H9 (cell line): ENCODE measurements at regions not wholly inside any gene's neighbourhood (a gene's known extent, or its start where the extent isn't known, plus 50 kb on each side); places are given as distances from the start of the nearest gene placed in this dataset.

Source experiments
- DNase-seq: peaks from one replicate; pipeline ENCODE4 v3.0.0-alpha.2; 2017
- H2AFZ ChIP-seq: one replicate; pipeline ENCODE4 v1.6.1; 2013; ENCODE audit warnings: mild to moderate bottlenecking, low read length, control low read depth, moderate library complexity
- H2AK5ac ChIP-seq: 2 replicates; pipeline ENCODE4 v1.6.1; 2013; ENCODE audit warnings: low read length, control low read depth, mixed read lengths; ENCODE audit not compliant: insufficient read length
- H2BK120ac ChIP-seq: one replicate; pipeline ENCODE4 v1.6.1; 2013; ENCODE audit warnings: low read depth, mild to moderate bottlenecking, low read length, control low read depth, inconsistent platforms; ENCODE audit not compliant: poor library complexity, severe bottlenecking
- H2BK12ac ChIP-seq: 2 replicates; pipeline ENCODE4 v1.6.1; 2013; ENCODE audit warnings: low read length, control low read depth, mixed read lengths, low read depth; ENCODE audit not compliant: insufficient read length
- H2BK15ac ChIP-seq: 2 replicates; pipeline ENCODE4 v1.6.1; 2013; ENCODE audit warnings: low read depth, low read length, control low read depth
- H2BK20ac ChIP-seq: one replicate; pipeline ENCODE4 v1.6.1; 2013; ENCODE audit warnings: low read depth, mild to moderate bottlenecking, low read length, control low read depth, inconsistent platforms; ENCODE audit not compliant: poor library complexity, severe bottlenecking
- H2BK5ac ChIP-seq: 2 replicates; pipeline ENCODE4 v1.6.1; 2013; ENCODE audit warnings: low read length, control low read depth, mixed read lengths; ENCODE audit not compliant: insufficient read length
- H3K14ac ChIP-seq: 2 replicates; pipeline ENCODE4 v1.6.1; 2013; ENCODE audit warnings: low read length, control low read depth; ENCODE audit not compliant: insufficient read depth
- H3K18ac ChIP-seq: 2 replicates; pipeline ENCODE4 v1.6.1; 2013; ENCODE audit warnings: low read depth, mild to moderate bottlenecking, mixed read lengths, low read length, control low read depth; ENCODE audit not compliant: insufficient read length
- H3K23ac ChIP-seq: 2 replicates; pipeline ENCODE4 v1.6.1; 2013; ENCODE audit warnings: low read length, control low read depth, mixed read lengths, low read depth; ENCODE audit not compliant: insufficient read length
- H3K23me2 ChIP-seq: 2 replicates; pipeline ENCODE4 v1.6.1; 2013; ENCODE audit warnings: low read depth, mild to moderate bottlenecking, mixed read lengths, low read length, control low read depth; ENCODE audit not compliant: insufficient read length, poor library complexity, severe bottlenecking
- H3K27ac ChIP-seq: 2 replicates; pipeline ENCODE4 v1.5.1; 2013; ENCODE audit warnings: low read length, control low read depth, mixed read lengths, low read depth; ENCODE audit not compliant: insufficient read length
- H3K27me3 ChIP-seq: 2 replicates; pipeline ENCODE4 v1.6.1; 2013; ENCODE audit warnings: low read length, control low read depth, inconsistent platforms; ENCODE audit not compliant: insufficient read depth
- H3K4ac ChIP-seq: 2 replicates; pipeline ENCODE4 v1.6.1; 2013; ENCODE audit warnings: low read depth, mild to moderate bottlenecking, control low read depth, inconsistent platforms, low read length, moderate library complexity
- H3K4me1 ChIP-seq: 2 replicates; pipeline ENCODE4 v1.6.1; 2013; ENCODE audit warnings: low read length, control low read depth, inconsistent platforms; ENCODE audit not compliant: insufficient read depth
- H3K4me2 ChIP-seq: 2 replicates; pipeline ENCODE4 v1.6.1; 2013; ENCODE audit warnings: low read length, control low read depth, mixed read lengths; ENCODE audit not compliant: insufficient read length, insufficient read depth
- H3K56ac ChIP-seq: 2 replicates; pipeline ENCODE4 v1.6.1; 2013; ENCODE audit warnings: low read depth, mild to moderate bottlenecking, mixed read lengths, low read length, control low read depth; ENCODE audit not compliant: insufficient read length
- H3K79me1 ChIP-seq: 2 replicates; pipeline ENCODE4 v1.6.1; 2013; ENCODE audit warnings: low read depth, mild to moderate bottlenecking, moderate library complexity, low read length, control low read depth, inconsistent platforms; ENCODE audit not compliant: insufficient read depth, poor library complexity, severe bottlenecking
- H3K79me2 ChIP-seq: 2 replicates; pipeline ENCODE4 v1.6.1; 2013; ENCODE audit warnings: low read length, control low read depth, inconsistent platforms; ENCODE audit not compliant: insufficient read depth
- H3K9ac ChIP-seq: 2 replicates; pipeline ENCODE4 v1.6.1; 2013; ENCODE audit warnings: low read length, control low read depth, mixed read lengths; ENCODE audit not compliant: insufficient read length; ENCODE audit errors: extremely low read depth
- H3K9me3 ChIP-seq: one replicate; pipeline ENCODE4 v1.6.1; 2013; ENCODE audit warnings: low read depth, low read length, inconsistent platforms; ENCODE audit not compliant: control insufficient read depth
- H3T11ph ChIP-seq: one replicate; pipeline ENCODE4 v1.6.1; 2013; ENCODE audit warnings: mild to moderate bottlenecking, low read length, control low read depth, inconsistent platforms
- H4K20me1 ChIP-seq: one replicate; pipeline ENCODE4 v1.6.1; 2013; ENCODE audit not compliant: control insufficient read depth, insufficient read length, insufficient read depth
- H4K5ac ChIP-seq: 2 replicates; pipeline ENCODE4 v1.6.1; 2013; ENCODE audit warnings: low read depth, mild to moderate bottlenecking, mixed read lengths, low read length, control low read depth; ENCODE audit not compliant: insufficient read length
- H4K8ac ChIP-seq: replicated peaks from 2 replicates; pipeline ENCODE4 v1.6.1; 2013; ENCODE audit warnings: low read length, control low read depth, mixed read lengths, low read depth; ENCODE audit not compliant: insufficient read length
- H4K91ac ChIP-seq: 2 replicates; pipeline ENCODE4 v1.6.1; 2013; ENCODE audit warnings: low read depth, mild to moderate bottlenecking, moderate library complexity, mixed read lengths, low read length, control low read depth; ENCODE audit not compliant: insufficient read length
- H3K27ac Mint-ChIP-seq, 3 experiments: 2 replicates in 2 of 3; 3 replicates in 1 of 3; pipeline ENCODE4 v1.8.0; 2020 to 2021; ENCODE audit warnings: mixed read lengths in 3 of 3, mild to moderate bottlenecking in 1 of 3, moderate library complexity in 1 of 3
- H3K27me3 Mint-ChIP-seq: 2 replicates; pipeline ENCODE4 v1.8.0; 2021; ENCODE audit warnings: low read depth, mild to moderate bottlenecking, moderate library complexity, mixed read lengths
- H3K36me3 Mint-ChIP-seq, 3 experiments: 2 replicates in 2 of 3; 3 replicates in 1 of 3; pipeline ENCODE4 v1.8.0; 2020 to 2021; ENCODE audit warnings: low read depth in 3 of 3, mixed read lengths in 3 of 3; ENCODE audit not compliant: insufficient read depth in 1 of 3
- H3K4me1 Mint-ChIP-seq, 2 experiments: 2 replicates each; pipeline ENCODE4 v1.8.0; 2020; ENCODE audit warnings: mixed read lengths in 2 of 2
- H3K4me3 Mint-ChIP-seq, 2 experiments: 2 replicates in 1 of 2; 3 replicates in 1 of 2; pipeline ENCODE4 v1.8.0; 2020 to 2021; ENCODE audit warnings: mild to moderate bottlenecking in 2 of 2, mixed read lengths in 2 of 2, moderate library complexity in 1 of 2
- H3K9me3 Mint-ChIP-seq, 2 experiments: 2 replicates in 1 of 2; 3 replicates in 1 of 2; pipeline ENCODE4 v1.8.0; 2020; ENCODE audit warnings: mild to moderate bottlenecking in 2 of 2, mixed read lengths in 2 of 2, moderate library complexity in 1 of 2
- WGBS: extraction: QIAGEN DNeasy Blood & Tissue Kit; methylation state at CpG from one replicate; pipeline ENCODE4 v1.1.7; 2013; ENCODE audit warnings: missing lambda C conversion rate, low lambda C conversion rate, mixed read lengths; ENCODE audit not compliant: insufficient read length; ENCODE audit errors: extremely low coverage; 5-methylcytosine and 5-hydroxymethylcytosine counted together
- TF ChIP-seq, protein P1 (sequence below): fragments of 200-600 bp; sonication (generic); conservative IDR thresholded peaks from 3 replicates; pipeline ENCODE4 v1.8.0; 2021; ENCODE audit warnings: antibody characterized with exemption, mild to moderate bottlenecking

DNA sequence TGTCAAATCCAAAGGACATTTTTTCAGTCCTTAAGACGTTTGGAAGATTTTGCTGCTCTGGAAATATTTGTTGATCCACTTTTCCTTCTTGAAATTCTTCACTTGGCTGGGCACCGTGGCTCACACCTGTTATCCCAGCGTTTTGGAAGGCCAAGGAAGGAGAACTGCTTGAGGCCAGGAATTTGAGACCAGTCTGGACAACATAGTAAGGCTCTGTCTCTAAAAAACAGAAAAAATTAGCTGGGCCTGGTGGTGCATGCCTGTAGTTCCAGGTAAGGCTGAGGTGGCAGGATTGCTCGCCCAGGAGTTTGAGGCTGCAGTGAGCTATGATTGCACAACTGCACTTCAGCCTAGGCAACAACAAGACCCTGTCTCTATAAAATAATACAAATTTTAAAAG lies 173.9 kb upstream of the MITF start:
- Histone ChIP-seq H3K4ac (no peak overlapping the region), H2BK120ac (no peak overlapping the region), H2BK15ac (no peak overlapping the region), H3T11ph (no peak overlapping the region), H3K27ac (no peak overlapping the region), H3K14ac (no peak overlapping the region), H2BK12ac (no peak overlapping the region), H3K23ac (no peak overlapping the region), H3K23me2 (no peaks in the 10 kb centered on the region), H3K4me1 (no peaks in the 10 kb centered on the region), H4K5ac (no peak overlapping the region), H2AFZ (no peak overlapping the region), H3K79me1 (no peaks in the 10 kb centered on the region), H3K9me3 (no peaks in the 10 kb centered on the region), H3K56ac (no peak overlapping the region), H2BK20ac (no peak overlapping the region), H4K91ac (no peak overlapping the region), H3K79me2 (no peaks in the 10 kb centered on the region), H2BK5ac (no peak overlapping the region), H3K18ac (no peak overlapping the region), H4K20me1 (no peaks in the 10 kb centered on the region), H3K4me2 (no peak overlapping the region), H2AK5ac (no peak overlapping the region), H3K9ac (no peak overlapping the region), H3K27me3 (no peaks in the 10 kb centered on the region), H4K8ac (no peak overlapping the region)
- Mint-ChIP-seq H3K36me3 (no peaks in the 10 kb centered on the region), H3K27ac (no peak overlapping the region), H3K4me3 (no peak overlapping the region), H3K27me3 (peaks cover 3% of the 10 kb centered on the region; the same call in 1 of the 2 replicates), H3K4me1 (peaks cover 0 to 5% of the 10 kb centered on the region in 2 experiments; a peak in 2 of 4 replicates), H3K9me3 (no peaks in the 10 kb centered on the region; a peak in 1 of 5 replicates)
- no peak for DNase-seq
- TF ChIP-seq, protein P1, sequence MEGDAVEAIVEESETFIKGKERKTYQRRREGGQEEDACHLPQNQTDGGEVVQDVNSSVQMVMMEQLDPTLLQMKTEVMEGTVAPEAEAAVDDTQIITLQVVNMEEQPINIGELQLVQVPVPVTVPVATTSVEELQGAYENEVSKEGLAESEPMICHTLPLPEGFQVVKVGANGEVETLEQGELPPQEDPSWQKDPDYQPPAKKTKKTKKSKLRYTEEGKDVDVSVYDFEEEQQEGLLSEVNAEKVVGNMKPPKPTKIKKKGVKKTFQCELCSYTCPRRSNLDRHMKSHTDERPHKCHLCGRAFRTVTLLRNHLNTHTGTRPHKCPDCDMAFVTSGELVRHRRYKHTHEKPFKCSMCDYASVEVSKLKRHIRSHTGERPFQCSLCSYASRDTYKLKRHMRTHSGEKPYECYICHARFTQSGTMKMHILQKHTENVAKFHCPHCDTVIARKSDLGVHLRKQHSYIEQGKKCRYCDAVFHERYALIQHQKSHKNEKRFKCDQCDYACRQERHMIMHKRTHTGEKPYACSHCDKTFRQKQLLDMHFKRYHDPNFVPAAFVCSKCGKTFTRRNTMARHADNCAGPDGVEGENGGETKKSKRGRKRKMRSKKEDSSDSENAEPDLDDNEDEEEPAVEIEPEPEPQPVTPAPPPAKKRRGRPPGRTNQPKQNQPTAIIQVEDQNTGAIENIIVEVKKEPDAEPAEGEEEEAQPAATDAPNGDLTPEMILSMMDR: no peak
- WGBS: no CpG with 5 or more reads among the region's 4 CpGs
